IMR-90 (cell line): ENCODE measurements at regions not wholly inside any gene's neighbourhood (a gene's known extent, or its start where the extent isn't known, plus 50 kb on each side); places are given as distances from the start of the nearest gene placed in this dataset.

Experiments used
- CTCF ChIP-seq: conservative IDR thresholded peaks from 2 replicates; pipeline ENCODE4 v1.5.1; 2012; ENCODE audit warnings: mild to moderate bottlenecking, low read depth, low read length, improper control_type of control experiment
- MAFK ChIP-seq: IDR thresholded peaks from 2 replicates; pipeline ENCODE4 v1.6.1; 2012; ENCODE audit warnings: low read depth, low read length, improper control_type of control experiment
- MXI1 ChIP-seq: IDR thresholded peaks from 2 replicates; pipeline ENCODE4 v1.6.1; 2012; ENCODE audit warnings: low read depth, mild to moderate bottlenecking, low read length, moderate library complexity, borderline replicate concordance
- RFX5 ChIP-seq: IDR thresholded peaks from 2 replicates; pipeline ENCODE4 v1.8.0; 2012; ENCODE audit warnings: low read depth, mild to moderate bottlenecking, low read length, moderate library complexity
- USF2 ChIP-seq: fragments of 150-350 bp; IDR thresholded peaks from 2 replicates; pipeline ENCODE4 v1.6.1; 2017; ENCODE audit warnings: mild to moderate bottlenecking, antibody characterized with exemption, low read length, low read depth

- TF ChIP-seq CTCF (no peak), MXI1 (no peak), USF2 (no peak), RFX5 (no peak), MAFK (no peak)
Measured at GRCh38 chr12:108438667-108439066, 76.4 kb upstream of the FICD start.
